ENCODE measurements at regions not wholly inside any gene's neighbourhood (a gene's known extent, or its start where the extent isn't known, plus 50 kb on each side); places are given as distances from the start of the nearest gene placed in this dataset.

- no peak for DNase-seq
Observed at GRCh38 chr20:57948180-57948955, 238.6 kb upstream of the PMEPA1 start.

- DNase-seq = no peak
Observed at GRCh38 chr20:57947421-57948179, 237.8 kb upstream of the PMEPA1 start.

DNA sequence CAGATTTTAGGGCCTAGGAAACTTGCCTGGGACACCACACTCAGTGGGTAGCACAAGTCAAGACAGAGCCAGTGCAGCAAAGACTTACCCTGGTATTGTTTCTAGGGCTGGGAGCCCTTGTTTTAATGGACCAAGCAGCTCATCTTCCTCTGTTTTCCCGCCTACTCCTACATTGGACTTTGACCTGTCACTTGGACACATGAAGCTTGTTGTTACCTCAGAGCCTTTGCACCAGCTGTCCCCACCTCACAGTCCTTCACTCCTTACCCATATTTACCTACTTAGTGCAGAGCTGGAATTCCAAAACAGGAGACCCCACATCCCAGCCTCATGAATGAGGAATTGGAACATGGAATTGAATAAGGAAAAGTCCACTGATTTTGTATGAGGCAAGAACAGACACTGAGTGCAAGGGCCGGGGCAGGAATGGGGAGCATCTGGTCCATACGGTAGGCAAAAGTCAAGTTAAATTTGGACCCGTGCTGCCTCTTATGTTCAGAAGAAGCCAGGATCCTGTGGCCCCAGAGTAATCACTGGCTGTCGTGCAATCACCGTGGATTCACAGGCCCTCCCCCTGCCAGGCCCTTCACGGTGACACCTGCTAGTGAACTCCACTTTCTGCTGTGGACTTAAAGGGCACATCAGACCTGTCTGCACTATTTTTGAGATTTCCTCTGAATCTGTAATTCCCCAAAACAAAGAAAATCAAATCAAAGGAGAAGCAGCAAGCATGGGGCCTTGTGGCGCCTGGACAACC is 236.9 kb upstream of the PMEPA1 start:
- no peak for DNase-seq

- no peak for DNase-seq
Observed at GRCh38 chr20:57944988-57945387, 235.2 kb upstream of the PMEPA1 start.

GRCh38 chr20:57943950-57944349 is 234.1 kb upstream of the PMEPA1 start:
- no peak for DNase-seq

- DNase-seq = no peak
Observed at GRCh38 chr20:57943291-57943690, 233.5 kb upstream of the PMEPA1 start.

DNA sequence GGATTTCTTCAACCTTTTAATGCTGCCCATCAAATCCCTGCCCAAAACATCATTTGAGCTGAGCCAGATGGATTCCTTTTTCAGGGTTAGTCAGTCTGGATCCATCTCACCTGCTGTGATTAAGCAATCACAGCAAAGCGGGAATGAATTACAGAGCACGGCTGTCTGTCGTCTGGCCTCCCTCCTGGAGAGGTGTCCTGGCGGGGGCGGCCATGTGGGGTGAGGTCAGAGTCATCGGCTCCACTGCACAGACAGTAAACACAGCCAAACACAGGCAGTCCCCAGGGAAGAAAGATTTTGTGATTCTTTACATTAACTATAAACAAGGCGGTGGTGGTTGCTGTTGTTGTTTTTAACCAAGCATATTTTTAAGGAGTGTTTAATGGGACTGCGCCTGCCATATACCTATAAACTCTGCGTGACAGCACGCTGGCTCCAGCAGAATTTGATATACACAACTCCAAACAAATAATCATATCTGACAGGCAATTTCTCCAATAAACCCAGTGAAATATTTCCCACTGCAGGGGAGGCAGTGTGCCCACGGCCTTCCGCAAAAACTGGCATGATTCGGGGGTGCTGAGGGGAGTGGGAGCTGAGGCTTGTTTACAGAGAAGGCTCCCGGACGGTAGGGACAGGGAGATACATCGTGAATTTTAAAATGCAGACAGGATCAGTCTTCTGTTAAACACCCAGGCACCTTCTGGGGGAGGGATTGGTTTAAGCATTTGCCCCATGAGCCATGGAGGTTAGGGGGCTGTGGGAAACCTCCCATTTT is 232.0 kb upstream of the PMEPA1 start:
- DNase-seq = no peak

DNA sequence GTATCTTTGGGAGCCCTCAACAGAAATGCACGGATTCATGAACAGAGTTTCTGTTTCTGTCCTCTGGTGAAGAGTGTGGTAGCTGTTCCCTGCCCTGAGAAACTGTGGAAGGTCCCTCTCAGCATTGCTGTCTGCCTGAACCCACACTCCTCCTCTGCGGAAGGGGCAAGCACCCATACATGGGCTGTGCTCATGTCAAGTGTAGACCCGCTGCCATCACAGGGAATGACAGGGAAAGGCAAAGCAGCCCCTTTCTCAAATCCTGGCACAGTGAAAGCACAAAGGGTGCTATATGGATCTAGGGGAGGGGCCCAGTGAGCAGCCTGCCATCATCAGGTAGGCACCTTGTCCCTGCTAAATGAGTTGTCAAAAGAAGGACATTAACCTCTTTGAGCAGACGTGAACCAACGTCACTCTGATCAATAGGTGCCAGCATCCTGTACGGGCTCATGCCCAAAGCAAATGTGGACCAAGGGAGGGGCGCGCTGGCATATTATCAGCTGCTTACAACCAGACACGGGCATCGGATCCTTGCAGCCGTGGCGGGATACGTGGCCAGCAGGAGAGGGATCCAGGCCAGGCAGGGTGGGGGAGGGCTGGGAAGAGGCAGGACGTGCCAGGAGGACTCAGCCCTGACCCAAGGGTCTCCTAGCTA is 231.2 kb upstream of the PMEPA1 start:
- DNase-seq = no peak

DNA sequence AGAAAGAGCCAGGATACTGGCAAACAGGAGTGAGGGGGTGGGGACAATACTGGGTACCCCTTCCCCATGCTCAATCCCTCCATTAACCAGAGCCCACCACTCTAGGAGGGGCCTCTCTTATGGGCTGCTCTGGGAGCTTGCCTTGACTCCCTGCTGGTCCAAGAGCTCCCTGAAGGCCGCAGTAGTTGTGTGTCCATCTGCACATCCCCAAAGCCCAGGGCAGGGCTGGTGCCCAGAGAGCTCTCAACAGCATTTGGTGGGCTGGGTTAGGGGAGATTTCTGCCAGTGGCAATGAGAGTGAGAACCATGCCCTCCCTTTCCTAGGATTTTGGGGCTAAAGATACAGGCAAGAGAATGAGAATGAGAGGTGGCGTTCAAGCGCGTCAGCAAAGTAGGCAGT is 230.6 kb upstream of the PMEPA1 start:
- DNase-seq = no peak

- no peak for DNase-seq
Observed at GRCh38 chr20:57939499-57939898, 229.7 kb upstream of the PMEPA1 start.

GRCh38 chr20:57938158-57939108 is 228.6 kb upstream of the PMEPA1 start:
- no peak for DNase-seq

DNA sequence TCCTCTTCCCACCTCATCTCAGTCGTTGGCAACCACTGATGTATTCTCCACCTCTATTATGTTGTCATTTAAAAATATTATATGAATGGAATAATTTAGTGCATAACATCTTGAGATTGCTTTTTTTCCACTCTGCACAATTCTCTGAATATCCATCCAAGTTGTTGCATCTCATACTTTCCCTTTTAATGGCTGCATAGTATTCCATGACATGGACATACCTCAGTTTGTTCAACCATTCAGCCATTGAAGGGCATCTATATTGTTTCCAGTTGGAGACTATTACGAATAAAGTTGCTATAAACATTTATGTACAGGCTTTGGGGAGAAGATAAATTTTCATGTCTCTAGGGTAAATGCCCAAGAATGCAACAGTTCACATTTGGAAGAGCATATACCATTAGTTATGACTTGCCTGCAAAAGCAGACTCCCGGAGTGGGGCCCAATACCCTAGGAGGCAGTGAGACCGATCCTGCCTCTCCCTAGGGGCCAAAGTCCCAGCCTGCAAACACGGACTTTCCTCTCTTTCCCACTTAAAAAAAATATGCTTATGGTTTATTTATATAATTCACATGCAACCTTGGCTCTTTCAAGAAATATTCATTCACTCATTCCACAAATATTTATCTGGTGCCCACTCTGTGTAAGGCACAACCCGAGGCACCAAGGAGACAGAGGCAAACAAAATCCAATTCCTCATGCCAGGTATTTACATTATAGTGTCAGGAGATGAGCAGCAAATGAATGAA is 227.0 kb upstream of the PMEPA1 start:
- DNase-seq = no peak

- DNase-seq = no peak
Observed at GRCh38 chr20:57934913-57935312, 225.1 kb upstream of the PMEPA1 start.

- no peak for DNase-seq
Observed at GRCh38 chr20:57934007-57934805, 224.4 kb upstream of the PMEPA1 start.

GRCh38 chr20:57932227-57932864 is 222.5 kb upstream of the PMEPA1 start:
- no peak for DNase-seq

DNA sequence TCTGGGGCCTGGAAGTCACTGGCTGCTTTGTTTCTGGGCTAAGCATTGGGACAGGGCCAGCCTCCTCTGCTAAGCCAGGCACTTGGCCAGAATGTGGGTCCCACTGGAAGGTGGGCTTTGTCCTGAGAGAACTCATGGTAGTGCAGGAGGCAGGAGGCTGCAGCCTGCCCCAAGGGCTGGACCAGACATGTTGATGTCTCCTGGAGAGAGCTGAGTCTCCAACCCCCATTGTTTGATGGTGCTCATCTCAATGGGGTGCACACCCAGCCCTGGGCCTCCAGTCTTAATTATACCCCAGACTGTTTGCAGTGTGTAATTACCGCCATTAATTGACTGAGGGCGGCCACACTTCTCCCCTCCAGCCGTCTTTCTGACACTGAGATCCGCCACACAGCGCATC is 220.5 kb upstream of the PMEPA1 start:
- no peak for DNase-seq

GRCh38 chr20:57928181-57928967 is 218.6 kb upstream of the PMEPA1 start:
- DNase-seq = no peak

Measured in amygdala (tissue), 56 donors.